ENCODE measurements at regions not wholly inside any gene's neighbourhood (a gene's known extent, or its start where the extent isn't known, plus 50 kb on each side); places are given as distances from the start of the nearest gene placed in this dataset.
"Not testable (repeated sequence)": the region's sequence is repeated elsewhere in the genome, so short reads cannot be mapped to it uniquely, and the experiment has no call there.

GRCh38 chr14:19202053-19202442 lies 232.1 kb downstream of the POTEG start:
- H3K4me2 ChIP-seq (ENCODE audit: insufficient read depth, low read length); H3K27me3 ChIP-seq (ENCODE audit: insufficient read depth, low read length); H3K27ac ChIP-seq (ENCODE audit: low read depth, low read length); H2AFZ ChIP-seq (ENCODE audit: low read length); H3K79me2 ChIP-seq (ENCODE audit: insufficient read depth, low read length); H4K20me1 ChIP-seq (ENCODE audit: insufficient read depth, low read length); H3K4me3 ChIP-seq (ENCODE audit: insufficient read depth, low read length); H3K4me1 ChIP-seq (ENCODE audit: insufficient read depth, low read length); DNase-seq (ENCODE audit: insufficient read length, low spot score, missing footprints); H3K36me3 ChIP-seq (ENCODE audit: insufficient read depth, low read length); H3K9me3 ChIP-seq (ENCODE audit: low read depth, low read length): not testable (repeated sequence)

- H3K36me3 ChIP-seq (ENCODE audit: insufficient read depth, low read length); H3K27me3 ChIP-seq (ENCODE audit: insufficient read depth, low read length); H3K4me1 ChIP-seq (ENCODE audit: insufficient read depth, low read length); H2AFZ ChIP-seq (ENCODE audit: low read length); H4K20me1 ChIP-seq (ENCODE audit: insufficient read depth, low read length); DNase-seq (ENCODE audit: insufficient read length, low spot score, missing footprints); H3K79me2 ChIP-seq (ENCODE audit: insufficient read depth, low read length); H3K27ac ChIP-seq (ENCODE audit: low read depth, low read length); H3K9me3 ChIP-seq (ENCODE audit: low read depth, low read length); H3K4me2 ChIP-seq (ENCODE audit: insufficient read depth, low read length); H3K4me3 ChIP-seq (ENCODE audit: insufficient read depth, low read length): not testable (repeated sequence)
Measured at GRCh38 chr14:19203250-19203972, 230.7 kb downstream of the POTEG start.

DNA sequence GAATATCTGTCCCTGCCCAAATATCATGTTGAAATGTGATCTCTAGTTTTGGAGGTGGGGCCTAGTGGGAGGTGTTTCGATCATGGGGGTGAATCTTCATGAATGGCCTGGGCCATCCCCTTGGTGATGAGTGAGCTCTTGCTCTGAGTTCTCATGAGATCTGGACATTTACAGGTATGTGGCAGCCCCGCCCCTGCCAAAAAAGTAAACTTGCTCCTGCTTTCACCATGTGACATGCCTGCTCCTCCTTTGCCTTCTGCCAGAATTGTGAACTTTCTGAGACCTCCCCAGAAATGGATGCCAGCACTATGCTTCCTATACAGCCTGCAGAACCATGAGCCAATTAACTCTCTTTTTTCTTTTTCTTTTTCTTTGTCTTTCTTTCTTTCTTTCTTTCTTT lies 229.3 kb downstream of the POTEG start:
- H3K79me2 ChIP-seq (ENCODE audit: insufficient read depth, low read length); H3K27me3 ChIP-seq (ENCODE audit: insufficient read depth, low read length); H3K36me3 ChIP-seq (ENCODE audit: insufficient read depth, low read length); H3K4me1 ChIP-seq (ENCODE audit: insufficient read depth, low read length); H3K4me3 ChIP-seq (ENCODE audit: insufficient read depth, low read length); DNase-seq (ENCODE audit: insufficient read length, low spot score, missing footprints); H3K9me3 ChIP-seq (ENCODE audit: low read depth, low read length); H3K27ac ChIP-seq (ENCODE audit: low read depth, low read length); H3K4me2 ChIP-seq (ENCODE audit: insufficient read depth, low read length); H4K20me1 ChIP-seq (ENCODE audit: insufficient read depth, low read length); H2AFZ ChIP-seq (ENCODE audit: low read length): not testable (repeated sequence)

GRCh38 chr14:19216480-19216879 lies 217.7 kb downstream of the POTEG start:
- not testable (repeated sequence) for H3K27me3 ChIP-seq (ENCODE audit: insufficient read depth, low read length); H3K27ac ChIP-seq (ENCODE audit: low read depth, low read length); H3K79me2 ChIP-seq (ENCODE audit: insufficient read depth, low read length); H3K36me3 ChIP-seq (ENCODE audit: insufficient read depth, low read length); H2AFZ ChIP-seq (ENCODE audit: low read length); H3K4me1 ChIP-seq (ENCODE audit: insufficient read depth, low read length); H3K4me3 ChIP-seq (ENCODE audit: insufficient read depth, low read length); H4K20me1 ChIP-seq (ENCODE audit: insufficient read depth, low read length); H3K9me3 ChIP-seq (ENCODE audit: low read depth, low read length); DNase-seq (ENCODE audit: insufficient read length, low spot score, missing footprints); H3K4me2 ChIP-seq (ENCODE audit: insufficient read depth, low read length)

GRCh38 chr14:19219423-19219822 lies 214.7 kb downstream of the POTEG start:
- H3K79me2 ChIP-seq (ENCODE audit: insufficient read depth, low read length); H3K4me3 ChIP-seq (ENCODE audit: insufficient read depth, low read length); H3K9me3 ChIP-seq (ENCODE audit: low read depth, low read length); H3K36me3 ChIP-seq (ENCODE audit: insufficient read depth, low read length); H4K20me1 ChIP-seq (ENCODE audit: insufficient read depth, low read length); H3K27me3 ChIP-seq (ENCODE audit: insufficient read depth, low read length); H2AFZ ChIP-seq (ENCODE audit: low read length); H3K4me1 ChIP-seq (ENCODE audit: insufficient read depth, low read length); H3K27ac ChIP-seq (ENCODE audit: low read depth, low read length); H3K4me2 ChIP-seq (ENCODE audit: insufficient read depth, low read length); DNase-seq (ENCODE audit: insufficient read length, low spot score, missing footprints): not testable (repeated sequence)

DNA sequence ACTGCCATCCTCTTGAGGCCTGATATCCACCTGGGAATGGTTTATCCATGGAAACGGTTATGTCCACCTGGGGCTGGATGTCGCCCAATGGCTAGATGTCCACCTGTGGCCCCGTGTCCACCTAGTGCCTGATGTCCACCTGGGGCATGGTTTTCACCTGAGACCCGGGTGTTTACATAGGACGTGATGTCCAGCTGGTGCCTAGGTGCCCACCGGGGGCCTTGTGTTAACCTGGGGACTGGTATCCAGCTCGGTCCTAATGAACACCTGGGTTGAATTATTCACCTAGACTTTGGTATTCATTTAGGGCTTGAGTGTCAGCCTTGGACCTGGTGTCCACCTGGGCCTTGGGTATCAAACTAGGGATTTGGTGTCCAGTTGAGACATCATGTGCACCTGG lies 202.7 kb downstream of the POTEG start:
- not testable (repeated sequence) for H3K4me2 ChIP-seq (ENCODE audit: insufficient read depth, low read length); H3K79me2 ChIP-seq (ENCODE audit: insufficient read depth, low read length); H2AFZ ChIP-seq (ENCODE audit: low read length); H3K27ac ChIP-seq (ENCODE audit: low read depth, low read length); H4K20me1 ChIP-seq (ENCODE audit: insufficient read depth, low read length); H3K36me3 ChIP-seq (ENCODE audit: insufficient read depth, low read length); DNase-seq (ENCODE audit: insufficient read length, low spot score, missing footprints); H3K4me3 ChIP-seq (ENCODE audit: insufficient read depth, low read length); H3K9me3 ChIP-seq (ENCODE audit: low read depth, low read length); H3K4me1 ChIP-seq (ENCODE audit: insufficient read depth, low read length); H3K27me3 ChIP-seq (ENCODE audit: insufficient read depth, low read length)

GRCh38 chr14:19234059-19234458 lies 200.1 kb downstream of the POTEG start:
- H3K4me2 ChIP-seq (ENCODE audit: insufficient read depth, low read length); H3K79me2 ChIP-seq (ENCODE audit: insufficient read depth, low read length); H3K4me3 ChIP-seq (ENCODE audit: insufficient read depth, low read length); H4K20me1 ChIP-seq (ENCODE audit: insufficient read depth, low read length); H3K9me3 ChIP-seq (ENCODE audit: low read depth, low read length); DNase-seq (ENCODE audit: insufficient read length, low spot score, missing footprints); H3K27ac ChIP-seq (ENCODE audit: low read depth, low read length); H3K27me3 ChIP-seq (ENCODE audit: insufficient read depth, low read length); H3K36me3 ChIP-seq (ENCODE audit: insufficient read depth, low read length); H3K4me1 ChIP-seq (ENCODE audit: insufficient read depth, low read length); H2AFZ ChIP-seq (ENCODE audit: low read length): not testable (repeated sequence)

- not testable (repeated sequence) for H2AFZ ChIP-seq (ENCODE audit: low read length); H3K27ac ChIP-seq (ENCODE audit: low read depth, low read length); H4K20me1 ChIP-seq (ENCODE audit: insufficient read depth, low read length); H3K9me3 ChIP-seq (ENCODE audit: low read depth, low read length); H3K4me1 ChIP-seq (ENCODE audit: insufficient read depth, low read length); DNase-seq (ENCODE audit: insufficient read length, low spot score, missing footprints); H3K4me2 ChIP-seq (ENCODE audit: insufficient read depth, low read length); H3K36me3 ChIP-seq (ENCODE audit: insufficient read depth, low read length); H3K27me3 ChIP-seq (ENCODE audit: insufficient read depth, low read length); H3K4me3 ChIP-seq (ENCODE audit: insufficient read depth, low read length); H3K79me2 ChIP-seq (ENCODE audit: insufficient read depth, low read length)
Measured at GRCh38 chr14:19237656-19238055, 196.5 kb downstream of the POTEG start.

- H3K9me3 ChIP-seq (ENCODE audit: low read depth, low read length); H3K36me3 ChIP-seq (ENCODE audit: insufficient read depth, low read length); H3K4me1 ChIP-seq (ENCODE audit: insufficient read depth, low read length); H3K4me2 ChIP-seq (ENCODE audit: insufficient read depth, low read length); DNase-seq (ENCODE audit: insufficient read length, low spot score, missing footprints); H3K27me3 ChIP-seq (ENCODE audit: insufficient read depth, low read length); H3K4me3 ChIP-seq (ENCODE audit: insufficient read depth, low read length); H3K79me2 ChIP-seq (ENCODE audit: insufficient read depth, low read length); H2AFZ ChIP-seq (ENCODE audit: low read length); H4K20me1 ChIP-seq (ENCODE audit: insufficient read depth, low read length); H3K27ac ChIP-seq (ENCODE audit: low read depth, low read length): not testable (repeated sequence)
Measured at GRCh38 chr14:19238584-19238983, 195.6 kb downstream of the POTEG start.
